Keratinocyte (primary cell): ENCODE measurements at regions not wholly inside any gene's neighbourhood (a gene's known extent, or its start where the extent isn't known, plus 50 kb on each side); places are given as distances from the start of the nearest gene placed in this dataset.

Experiments used
- DNase-seq: peaks from one replicate; pipeline ENCODE4 v3.0.0-alpha.2; 2011; ENCODE audit warnings: low read depth, missing footprints, low spot score
- FAIRE-seq: peaks from 2 replicates; lab custom pipeline; 2011; peaks lifted over from hg19 to GRCh38; lab: Jason Lieb, UNC
- H2AFZ ChIP-seq: 2 replicates; pipeline ENCODE4 v1.6.0; 2012; ENCODE audit warnings: low read length, control low read depth, inconsistent platforms; ENCODE audit not compliant: control insufficient read depth
- H3K27ac ChIP-seq: 2 replicates; pipeline ENCODE4 v1.5.1; 2011; ENCODE audit warnings: low read length; ENCODE audit not compliant: control insufficient read depth, insufficient read depth
- H3K27me3 ChIP-seq: 3 replicates; pipeline ENCODE4 v1.6.0; 2011; ENCODE audit warnings: low read length; ENCODE audit not compliant: control insufficient read depth, insufficient read depth; ENCODE audit errors: extremely low read depth
- H3K36me3 ChIP-seq, 2 experiments: 2 replicates in 1 of 2; 3 replicates in 1 of 2; pipeline ENCODE4 v1.5.1; 2011; ENCODE audit warnings: low read length in 2 of 2, mild to moderate bottlenecking in 1 of 2; ENCODE audit not compliant: control insufficient read depth in 2 of 2, insufficient read depth in 2 of 2; ENCODE audit errors: extremely low read depth in 1 of 2
- H3K4me1 ChIP-seq: 3 replicates; pipeline ENCODE4 v1.5.1; 2011; ENCODE audit warnings: low read length; ENCODE audit not compliant: control insufficient read depth, insufficient read depth; ENCODE audit errors: extremely low read depth
- H3K4me2 ChIP-seq: 3 replicates; pipeline ENCODE4 v1.6.0; 2011; ENCODE audit warnings: low read depth, low read length; ENCODE audit not compliant: control insufficient read depth, insufficient read depth; ENCODE audit errors: extremely low read depth
- H3K4me3 ChIP-seq, 3 experiments: fragments of 200-600 bp in 1 of 3; sonication (generic) in 1 of 3; 2 replicates in 2 of 3; 3 replicates in 1 of 3; pipeline ENCODE4 v1.5.1; 2011 to 2016; ENCODE audit warnings: low read length in 3 of 3, mild to moderate bottlenecking in 3 of 3, control low read depth in 2 of 3, inconsistent platforms in 1 of 3, low read depth in 1 of 3, mixed read lengths in 1 of 3, mixed run types in 1 of 3, moderate library complexity in 1 of 3; ENCODE audit not compliant: control insufficient read depth in 2 of 3, insufficient read depth in 2 of 3; ENCODE audit errors: extremely low read depth in 1 of 3
- H3K79me2 ChIP-seq: 2 replicates; pipeline ENCODE4 v1.6.0; 2012; ENCODE audit warnings: low read length; ENCODE audit not compliant: control insufficient read depth, insufficient read depth
- H3K9ac ChIP-seq: 3 replicates; pipeline ENCODE4 v1.6.0; 2011; ENCODE audit warnings: low read length; ENCODE audit not compliant: control insufficient read depth, insufficient read depth; ENCODE audit errors: extremely low read depth
- H3K9me1 ChIP-seq: 3 replicates; pipeline ENCODE4 v1.6.0; 2011; ENCODE audit warnings: low read length; ENCODE audit not compliant: control insufficient read depth, insufficient read depth; ENCODE audit errors: extremely low read depth
- H3K9me3 ChIP-seq: 2 replicates; pipeline ENCODE4 v1.5.1; 2012; ENCODE audit warnings: low read depth, low read length; ENCODE audit not compliant: control insufficient read depth
- H4K20me1 ChIP-seq: 3 replicates; pipeline ENCODE4 v1.6.0; 2011; ENCODE audit warnings: low read length; ENCODE audit not compliant: control insufficient read depth, insufficient read depth; ENCODE audit errors: extremely low read depth
- CTCF ChIP-seq, 3 experiments: IDR thresholded peaks in 1 of 3; conservative IDR thresholded peaks in 1 of 3; optimal IDR thresholded peaks in 1 of 3; 2 replicates in 2 of 3; 3 replicates in 1 of 3; pipeline versions ENCODE3 to v1.5.1; 2011; ENCODE audit warnings: low read length in 3 of 3, mild to moderate bottlenecking in 3 of 3, moderate library complexity in 2 of 3, control low read depth in 1 of 3, inconsistent platforms in 1 of 3; ENCODE audit not compliant: insufficient read depth in 2 of 3; ENCODE audit errors: extremely low read depth in 1 of 3
- EZH2 ChIP-seq: IDR thresholded peaks from one replicate; pipeline ENCODE4 v1.6.1; 2012; ENCODE audit warnings: inconsistent platforms, mild to moderate bottlenecking, low read length, moderate library complexity
- dilution Hi-C: fragments of 300-500 bp; cut with MboI; formaldehyde crosslinking; loops from one replicate; pipeline ENCODE4 v1.7.0; 2020; ENCODE audit warnings: low sequenced_read_pairs; ENCODE audit not compliant: extremely low pct_ligation_motif_present

- FAIRE-seq: no peak
- Histone ChIP-seq H3K9me3 (no peaks in the 10 kb centered on the region), H3K4me2 (no peak overlapping the region)
Observed at GRCh38 chr14:98868866-98869265, 403.1 kb downstream of the BCL11B start.

GRCh38 chr14:98871796-98872195 lies 400.2 kb downstream of the BCL11B start:
- Histone ChIP-seq H3K9ac (no peak overlapping the region), H3K4me3 (no peak overlapping the region), H3K9me3 (no peaks in the 10 kb centered on the region), H3K79me2 (no peaks in the 10 kb centered on the region), H3K27me3 (no peaks in the 10 kb centered on the region), H3K4me1 (no peaks in the 10 kb centered on the region), H3K27ac (no peak overlapping the region), H3K9me1 (no peaks in the 10 kb centered on the region), H3K4me2 (no peak overlapping the region), H4K20me1 (no peaks in the 10 kb centered on the region), H2AFZ (no peak overlapping the region), H3K36me3 (no peaks in the 10 kb centered on the region)
- no peak for TF ChIP-seq CTCF (optimal IDR thresholded peaks at IDR 0.05 in 1 of 3, IDR thresholded peaks at IDR 0.05 in 1 of 3, conservative IDR thresholded peaks at IDR 0.05 in 1 of 3; ENCODE audit: extremely low read depth in 1 of 3, insufficient read depth in 2 of 3, low read length in 3 of 3)
- no peak for TF ChIP-seq EZH2
- FAIRE-seq (no peak), DNase-seq (no peak)
- dilution Hi-C loops: no loop called here

More at GRCh38 chr14:98868866-98869265, 403.1 kb downstream of the BCL11B start:
- dilution Hi-C loops: no loop called here
- Histone ChIP-seq H3K27me3 (no peaks in the 10 kb centered on the region), H3K4me1 (no peaks in the 10 kb centered on the region), H3K27ac (no peak overlapping the region), H3K9me1 (no peaks in the 10 kb centered on the region), H3K4me3 (no peak overlapping the region), H3K79me2 (no peaks in the 10 kb centered on the region), H2AFZ (no peak overlapping the region), H3K9ac (no peak overlapping the region), H4K20me1 (no peaks in the 10 kb centered on the region), H3K36me3 (no peaks in the 10 kb centered on the region)
- no peak for DNase-seq
- TF ChIP-seq EZH2: no peak
- no peak for TF ChIP-seq CTCF (optimal IDR thresholded peaks at IDR 0.05 in 1 of 3, IDR thresholded peaks at IDR 0.05 in 1 of 3, conservative IDR thresholded peaks at IDR 0.05 in 1 of 3; ENCODE audit: extremely low read depth in 1 of 3, insufficient read depth in 2 of 3, low read length in 3 of 3)
